Ishikawa (cell line): ENCODE measurements at regions not wholly inside any gene's neighbourhood (a gene's known extent, or its start where the extent isn't known, plus 50 kb on each side); places are given as distances from the start of the nearest gene placed in this dataset.

Experiments
- CEBPB ChIP-seq: IDR thresholded peaks from 2 replicates; pipeline ENCODE4 v1.6.1; 2012
- CREB1 ChIP-seq: IDR thresholded peaks from 2 replicates; pipeline ENCODE4 v1.6.1; 2012; ENCODE audit warnings: low read depth
- EGR1 ChIP-seq: IDR thresholded peaks from 2 replicates; pipeline ENCODE4 v1.6.1; 2012
- EP300 ChIP-seq: IDR thresholded peaks from 2 replicates; pipeline ENCODE4 v1.6.1; 2012; ENCODE audit warnings: borderline replicate concordance
- FOXM1 ChIP-seq: IDR thresholded peaks from 2 replicates; pipeline ENCODE4 v1.6.1; 2012; ENCODE audit warnings: low read depth, borderline replicate concordance
- MAX ChIP-seq: IDR thresholded peaks from 2 replicates; pipeline ENCODE4 v1.6.1; 2012
- NFIC ChIP-seq: IDR thresholded peaks from 2 replicates; pipeline ENCODE4 v1.6.1; 2012
- RAD21 ChIP-seq: IDR thresholded peaks from 2 replicates; pipeline ENCODE4 v1.6.1; 2012; ENCODE audit warnings: low read depth
- REST ChIP-seq: IDR thresholded peaks from 2 replicates; pipeline ENCODE4 v1.6.1; 2012; ENCODE audit warnings: low read depth, mild to moderate bottlenecking
- TAF1 ChIP-seq: IDR thresholded peaks from 2 replicates; pipeline ENCODE4 v1.6.1; 2012; ENCODE audit warnings: low read depth, mild to moderate bottlenecking
- TCF12 ChIP-seq: IDR thresholded peaks from 2 replicates; pipeline ENCODE4 v1.6.1; 2012; ENCODE audit warnings: low read depth
- TEAD4 ChIP-seq: IDR thresholded peaks from 2 replicates; pipeline ENCODE4 v1.6.1; 2012
- USF1 ChIP-seq: IDR thresholded peaks from 2 replicates; pipeline ENCODE4 v1.6.1; 2012
- YY1 ChIP-seq: IDR thresholded peaks from 2 replicates; pipeline ENCODE4 v1.6.1; 2012; ENCODE audit warnings: low read depth
- ZBTB7A ChIP-seq: IDR thresholded peaks from 2 replicates; pipeline ENCODE4 v1.6.1; 2012; ENCODE audit warnings: low read depth

- TF ChIP-seq ZBTB7A, result no peak
- TF ChIP-seq RAD21, result no peak
- TF ChIP-seq TAF1, result no peak
- no peak for TF ChIP-seq USF1
- TF ChIP-seq EGR1, result no peak
- no peak for TF ChIP-seq MAX
- no peak for TF ChIP-seq CREB1
- no peak for TF ChIP-seq REST
- no peak for TF ChIP-seq EP300
- no peak for TF ChIP-seq FOXM1
- no peak for TF ChIP-seq NFIC
- no peak for TF ChIP-seq TEAD4
- no peak for TF ChIP-seq CEBPB
- no peak for TF ChIP-seq TCF12
- no peak for TF ChIP-seq YY1
Observed at GRCh38 chr12:93140801-93141200, 211.7 kb upstream of the EEA1 start.

GRCh38 chr12:93142881-93143280 is 213.8 kb upstream of the EEA1 start:
- TF ChIP-seq MAX (no peak), USF1 (no peak), EGR1 (no peak), TAF1 (no peak), TEAD4 (no peak), CEBPB (no peak), NFIC (no peak), EP300 (no peak), CREB1 (no peak), REST (no peak), ZBTB7A (no peak), FOXM1 (no peak), TCF12 (no peak), YY1 (no peak), RAD21 (no peak)

GRCh38 chr12:93144109-93144508 is 215.0 kb upstream of the EEA1 start:
- TF ChIP-seq CREB1 (no peak), ZBTB7A (no peak)

- no peak for TF ChIP-seq CEBPB
- TF ChIP-seq REST, result no peak
- TF ChIP-seq TAF1, result no peak
- TF ChIP-seq MAX, result no peak
- TF ChIP-seq TEAD4, result no peak
- TF ChIP-seq USF1, result no peak
- no peak for TF ChIP-seq RAD21
- no peak for TF ChIP-seq EGR1
- no peak for TF ChIP-seq CREB1
- TF ChIP-seq ZBTB7A, result no peak
- TF ChIP-seq EP300, result no peak
- TF ChIP-seq YY1, result no peak
- TF ChIP-seq FOXM1, result no peak
- no peak for TF ChIP-seq TCF12
- TF ChIP-seq NFIC, result no peak
Observed at GRCh38 chr12:93145086-93145485, 216.0 kb upstream of the EEA1 start.
